ENCODE measurements at regions not wholly inside any gene's neighbourhood (a gene's known extent, or its start where the extent isn't known, plus 50 kb on each side); places are given as distances from the start of the nearest gene placed in this dataset.

DNA sequence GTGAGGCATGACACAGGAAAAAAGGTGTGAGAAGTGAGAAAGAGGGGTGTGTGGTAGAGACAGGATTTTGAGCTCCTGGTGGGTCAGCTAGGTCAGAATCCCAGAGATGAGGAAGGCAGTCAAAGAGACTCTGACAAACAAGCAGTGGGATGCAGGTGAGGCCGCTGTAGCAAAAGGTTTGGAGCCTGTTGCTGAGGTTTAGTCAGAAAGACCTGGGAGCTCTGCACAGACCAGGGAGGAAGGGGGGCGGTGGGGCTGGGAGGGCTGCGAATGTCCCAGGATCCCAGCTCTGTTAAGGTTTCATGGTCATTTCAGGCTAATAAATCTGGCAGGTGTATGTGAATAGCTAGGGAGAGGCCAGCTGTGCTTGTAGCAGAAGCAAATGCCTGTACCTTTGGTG lies 373.9 kb upstream of the SYNCRIP start:
- no peak for TF ChIP-seq ZNF292 (CRISPR knock-in tag; IDR thresholded peaks at IDR 0.05; ENCODE audit: borderline replicate concordance, low read depth)
- TF ChIP-seq FOXK2 (IDR thresholded peaks at IDR 0.05): no peak
- TF ChIP-seq, protein P1, sequence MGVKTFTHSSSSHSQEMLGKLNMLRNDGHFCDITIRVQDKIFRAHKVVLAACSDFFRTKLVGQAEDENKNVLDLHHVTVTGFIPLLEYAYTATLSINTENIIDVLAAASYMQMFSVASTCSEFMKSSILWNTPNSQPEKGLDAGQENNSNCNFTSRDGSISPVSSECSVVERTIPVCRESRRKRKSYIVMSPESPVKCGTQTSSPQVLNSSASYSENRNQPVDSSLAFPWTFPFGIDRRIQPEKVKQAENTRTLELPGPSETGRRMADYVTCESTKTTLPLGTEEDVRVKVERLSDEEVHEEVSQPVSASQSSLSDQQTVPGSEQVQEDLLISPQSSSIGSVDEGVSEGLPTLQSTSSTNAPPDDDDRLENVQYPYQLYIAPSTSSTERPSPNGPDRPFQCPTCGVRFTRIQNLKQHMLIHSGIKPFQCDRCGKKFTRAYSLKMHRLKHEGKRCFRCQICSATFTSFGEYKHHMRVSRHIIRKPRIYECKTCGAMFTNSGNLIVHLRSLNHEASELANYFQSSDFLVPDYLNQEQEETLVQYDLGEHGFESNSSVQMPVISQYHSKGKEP (CRISPR knock-in tag; IDR thresholded peaks at IDR 0.05): no peak
- no peak for TF ChIP-seq EZH2 (conservative IDR thresholded peaks at IDR 0.05; ENCODE audit: low read depth, low read length)
- TF ChIP-seq RFX1 (IDR thresholded peaks at IDR 0.05): no peak
- no peak for TF ChIP-seq RARA (CRISPR knock-in tag; IDR thresholded peaks at IDR 0.05)
